ENCODE measurements at regions not wholly inside any gene's neighbourhood (a gene's known extent, or its start where the extent isn't known, plus 50 kb on each side); places are given as distances from the start of the nearest gene placed in this dataset.

- no peaks in the 10 kb centered on the region for H3F3A ChIP-seq (replicated peaks; ENCODE audit: low read depth)
- peak; percentile 3 for DNase-seq (ENCODE audit: low spot score)
- no peak overlapping the region for H3K4me3 ChIP-seq
- H3K4me3 Mint-ChIP-seq, result no peak overlapping the region
- H3K4me1 Mint-ChIP-seq, result no peaks in the 10 kb centered on the region
- H3K36me3 ChIP-seq (ENCODE audit: insufficient read depth), result no peaks in the 10 kb centered on the region
- H4K20me1 ChIP-seq (replicated peaks; ENCODE audit: insufficient read depth), result no peaks in the 10 kb centered on the region
- peaks cover 10% of the 10 kb centered on the region for H3K9me3 Mint-ChIP-seq
- H3K27me3 Mint-ChIP-seq (ENCODE audit: insufficient read depth, low read depth, poor library complexity), result peaks cover 5% of the 10 kb centered on the region
- no peaks in the 10 kb centered on the region for H3K79me2 ChIP-seq (replicated peaks; ENCODE audit: insufficient read depth)
- ATAC-seq, result peak; percentile 29; the same call in 1 of the 3 replicates
- TF ChIP-seq REST (IDR thresholded peaks at IDR 0.05; ENCODE audit: unreplicated experiment) (no peak), ZNF462 (CRISPR knock-in tag; IDR thresholded peaks at IDR 0.05) (no peak), CTCF (conservative IDR thresholded peaks at IDR 0.05; ENCODE audit: low read depth in 2 of 2) (peak; percentile 37 to 38; a peak in 3 of 4 replicates), ZNF331 (CRISPR knock-in tag; IDR thresholded peaks at IDR 0.05; ENCODE audit: low read depth) (no peak), JUNB (IDR thresholded peaks at IDR 0.05; ENCODE audit: unreplicated experiment) (no peak), NANOG (IDR thresholded peaks at IDR 0.05; ENCODE audit: borderline replicate concordance) (no peak), EZH2phosphoT487 (IDR thresholded peaks at IDR 0.05; ENCODE audit: unreplicated experiment) (no peak), POLR2AphosphoS5 (IDR thresholded peaks at IDR 0.05; ENCODE audit: low read depth) (no peak), ZNF114 (CRISPR knock-in tag; IDR thresholded peaks at IDR 0.05) (no peak)
- H3K36me3 Mint-ChIP-seq (ENCODE audit: low read depth), result peaks cover 5% of the 10 kb centered on the region; the same call in 2 of the 3 replicates
- H3K4me2 ChIP-seq, result no peak overlapping the region
- H3K27ac ChIP-seq (ENCODE audit: low read depth), result no peak overlapping the region
- H3K4me1 ChIP-seq (ENCODE audit: insufficient read depth), result no peaks in the 10 kb centered on the region
- no peaks in the 10 kb centered on the region for H3K9me2 ChIP-seq (ENCODE audit: insufficient read depth)
- no peak overlapping the region for H3K27ac Mint-ChIP-seq
- H2AFZ ChIP-seq, result no peak overlapping the region
- H3K27me3 ChIP-seq (ENCODE audit: insufficient read depth), result no peaks in the 10 kb centered on the region
Measured at GRCh38 chr15:87660251-87661129, 596.0 kb downstream of the NTRK3 start.
